H1 (cell line): ENCODE measurements at regions not wholly inside any gene's neighbourhood (a gene's known extent, or its start where the extent isn't known, plus 50 kb on each side); places are given as distances from the start of the nearest gene placed in this dataset.

Source experiments
- CTCF ChIA-PET: fragments of 300-600 bp; sonication (Branson Sonifier 250); formaldehyde crosslinking; loops from one replicate; lab custom pipeline; 2021; ENCODE audit not compliant: partially characterized antibody; lab: Charles Lee
- POLR2A ChIA-PET: fragments of 300-600 bp; sonication (Branson Sonifier 250); formaldehyde crosslinking; loops from one replicate; lab custom pipeline; 2021; ENCODE audit warnings: inconsistent platforms; ENCODE audit not compliant: partially characterized antibody; lab: Charles Lee
- DNase-seq, 2 experiments: peaks; one replicate each; pipeline versions ENCODE4 v3.0.0 to v3.0.0-alpha.2; 2010 to 2022; ENCODE audit warnings: low spot score in 2 of 2, low read depth in 1 of 2, mixed read lengths in 1 of 2
- FAIRE-seq: peaks from 2 replicates; lab custom pipeline; 2011; peaks lifted over from hg19 to GRCh38; lab: Jason Lieb, UNC
- H2AFZ ChIP-seq: 2 replicates; pipeline ENCODE4 v1.8.1; 2012; ENCODE audit warnings: low read length, inconsistent platforms
- H2AK5ac ChIP-seq: 2 replicates; pipeline ENCODE4 v1.6.1; 2013; ENCODE audit warnings: low read depth, low read length
- H2BK120ac ChIP-seq: replicated peaks from 2 replicates; pipeline ENCODE3; 2013; ENCODE audit warnings: low read depth, low read length, inconsistent platforms
- H2BK12ac ChIP-seq: 2 replicates; pipeline ENCODE4 v1.6.1; 2013; ENCODE audit warnings: low read depth, low read length
- H2BK15ac ChIP-seq: 2 replicates; pipeline ENCODE4 v1.6.1; 2013; ENCODE audit warnings: low read length
- H2BK20ac ChIP-seq: 2 replicates; pipeline ENCODE4 v1.6.1; 2013; ENCODE audit warnings: low read length
- H2BK5ac ChIP-seq: 2 replicates; pipeline ENCODE4 v1.6.1; 2013; ENCODE audit warnings: low read depth, low read length
- H3K14ac ChIP-seq: 2 replicates; pipeline ENCODE4 v1.6.1; 2013; ENCODE audit warnings: inconsistent platforms; ENCODE audit not compliant: insufficient read length
- H3K18ac ChIP-seq: 2 replicates; pipeline ENCODE4 v1.6.1; 2013; ENCODE audit warnings: low read length; ENCODE audit errors: extremely low read depth
- H3K23ac ChIP-seq: 2 replicates; pipeline ENCODE4 v1.6.1; 2013; ENCODE audit warnings: inconsistent platforms; ENCODE audit not compliant: insufficient read length
- H3K23me2 ChIP-seq: 2 replicates; pipeline ENCODE4 v1.6.1; 2013; ENCODE audit warnings: low read depth, low read length
- H3K27ac ChIP-seq: 2 replicates; pipeline ENCODE4 v1.6.1; 2011; ENCODE audit warnings: low read depth, low read length, inconsistent platforms
- H3K27me3 ChIP-seq, 4 experiments: replicated peaks in 1 of 4; 1 replicate in 1 of 4; 2 replicates in 3 of 4; pipeline versions ENCODE4 v1.6.1 to v1.8.1; 2011 to 2013; ENCODE audit warnings: low read length in 3 of 4, mild to moderate bottlenecking in 3 of 4, inconsistent platforms in 2 of 4, mixed read lengths in 2 of 4, moderate library complexity in 1 of 4; ENCODE audit not compliant: control insufficient read depth in 3 of 4, insufficient read depth in 3 of 4; ENCODE audit errors: extremely low read depth in 1 of 4
- H3K36me3 ChIP-seq, 4 experiments: 2 replicates each; pipeline versions ENCODE4 v1.6.1 to v1.8.1; 2011 to 2013; ENCODE audit warnings: mild to moderate bottlenecking in 4 of 4, low read length in 3 of 4, moderate library complexity in 2 of 4, control low read depth in 1 of 4, inconsistent platforms in 1 of 4; ENCODE audit not compliant: insufficient read depth in 4 of 4, control insufficient read depth in 2 of 4
- H3K4ac ChIP-seq: replicated peaks from 2 replicates; pipeline ENCODE3; 2013; ENCODE audit warnings: low read length, low read depth, mixed read lengths, inconsistent platforms; ENCODE audit not compliant: insufficient read length
- H3K4me1 ChIP-seq, 4 experiments: replicated peaks in 1 of 4; 1 replicate in 1 of 4; 2 replicates in 3 of 4; pipeline versions ENCODE4 v1.6.1 to v1.8.1; 2011 to 2013; ENCODE audit warnings: low read length in 3 of 4, inconsistent platforms in 2 of 4, mixed read lengths in 1 of 4; ENCODE audit not compliant: insufficient read depth in 4 of 4, control insufficient read depth in 3 of 4
- H3K4me2 ChIP-seq, 2 experiments: 2 replicates each; pipeline versions ENCODE4 v1.6.1 to v1.8.1; 2011 to 2013; ENCODE audit warnings: low read depth in 2 of 2, low read length in 2 of 2, control low read depth in 1 of 2, inconsistent platforms in 1 of 2, mild to moderate bottlenecking in 1 of 2; ENCODE audit not compliant: insufficient read depth in 1 of 2
- H3K4me3 ChIP-seq, 4 experiments: fragments of 200-600, 300-600 bp in 1 of 4; sonication (generic), shearing (Covaris generic), sonication (Bioruptor Twin) in 1 of 4; 2 replicates each; pipeline versions ENCODE4 v1.5.1 to v1.8.1; 2011 to 2016; ENCODE audit warnings: low read length in 4 of 4, low read depth in 3 of 4, control low read depth in 2 of 4, inconsistent platforms in 2 of 4, mild to moderate bottlenecking in 2 of 4, mixed read lengths in 1 of 4, moderate library complexity in 1 of 4; ENCODE audit not compliant: insufficient read depth in 2 of 4; ENCODE audit errors: extremely low read depth in 1 of 4
- H3K56ac ChIP-seq: replicated peaks from 2 replicates; pipeline ENCODE3; 2013; ENCODE audit warnings: low read depth, mild to moderate bottlenecking, mixed read lengths, low read length, inconsistent platforms; ENCODE audit not compliant: insufficient read length
- H3K79me1 ChIP-seq: 2 replicates; pipeline ENCODE4 v1.6.1; 2013; ENCODE audit warnings: low read depth, low read length, control low read depth
- H3K79me2 ChIP-seq, 2 experiments: 2 replicates each; pipeline versions ENCODE4 v1.6.1 to v1.8.1; 2012 to 2013; ENCODE audit warnings: low read length in 2 of 2, mild to moderate bottlenecking in 2 of 2, inconsistent platforms in 1 of 2; ENCODE audit not compliant: insufficient read depth in 2 of 2, control insufficient read depth in 1 of 2
- H3K9ac ChIP-seq, 4 experiments: replicated peaks in 1 of 4; 1 replicate in 1 of 4; 2 replicates in 3 of 4; pipeline versions ENCODE4 v1.6.1 to v1.8.1; 2011 to 2013; ENCODE audit warnings: low read depth in 3 of 4, low read length in 3 of 4, control low read depth in 2 of 4, mild to moderate bottlenecking in 2 of 4, moderate library complexity in 2 of 4, inconsistent platforms in 1 of 4; ENCODE audit errors: extremely low read depth in 1 of 4
- H3K9me3 ChIP-seq, 2 experiments: 2 replicates each; pipeline versions ENCODE4 v1.6.1 to v1.8.1; 2012 to 2013; ENCODE audit warnings: mild to moderate bottlenecking in 2 of 2, moderate library complexity in 2 of 2, control low read depth in 1 of 2, inconsistent platforms in 1 of 2, low read depth in 1 of 2, low read length in 1 of 2, mixed read lengths in 1 of 2; ENCODE audit not compliant: insufficient read depth in 2 of 2
- H4K20me1 ChIP-seq, 2 experiments: replicated peaks in 1 of 2; 2 replicates each; pipeline versions ENCODE3 to v1.8.1; 2011 to 2013; ENCODE audit warnings: inconsistent platforms in 2 of 2, low read length in 2 of 2, mild to moderate bottlenecking in 1 of 2; ENCODE audit not compliant: insufficient read depth in 2 of 2, control insufficient read depth in 1 of 2
- H4K5ac ChIP-seq: 2 replicates; pipeline ENCODE4 v1.6.1; 2013; ENCODE audit warnings: low read length, low read depth, mixed read lengths, inconsistent platforms; ENCODE audit not compliant: insufficient read length
- H4K8ac ChIP-seq: 2 replicates; pipeline ENCODE4 v1.8.0; 2013; ENCODE audit warnings: mild to moderate bottlenecking, moderate library complexity, low read length, inconsistent platforms; ENCODE audit not compliant: insufficient read depth; ENCODE audit errors: extremely low read depth
- H4K91ac ChIP-seq: replicated peaks from 2 replicates; pipeline ENCODE3; 2013; ENCODE audit warnings: low read length, mixed read lengths, inconsistent platforms; ENCODE audit not compliant: insufficient read length
- CBX8 ChIP-seq: fragments of 300-800, 300-1000 bp; sonication (generic); IDR thresholded peaks from 2 replicates; pipeline ENCODE4 v1.7.1; 2016; ENCODE audit warnings: low read depth, low read length, borderline replicate concordance
- CTCF ChIP-seq, 3 experiments: IDR thresholded peaks; 1 replicate in 2 of 3; 2 replicates in 1 of 3; pipeline versions ENCODE4 v1.5.1 to v1.6.1; 2011; ENCODE audit warnings: low read length in 3 of 3, mild to moderate bottlenecking in 3 of 3, inconsistent platforms in 2 of 3, low read depth in 1 of 3, moderate library complexity in 1 of 3; ENCODE audit not compliant: insufficient read depth in 1 of 3; ENCODE audit errors: control extremely low read depth in 1 of 3
- RAD21 ChIP-seq, 2 experiments: IDR thresholded peaks in 1 of 2; conservative IDR thresholded peaks in 1 of 2; 2 replicates each; pipeline ENCODE4 v1.6.1; 2011; ENCODE audit warnings: low read depth in 2 of 2, low read length in 2 of 2, improper control_type of control experiment in 1 of 2, inconsistent platforms in 1 of 2, mild to moderate bottlenecking in 1 of 2, moderate library complexity in 1 of 2
- SIN3A ChIP-seq, 2 experiments: IDR thresholded peaks in 1 of 2; conservative IDR thresholded peaks in 1 of 2; 2 replicates each; pipeline ENCODE4 v1.6.1; 2011 to 2012; ENCODE audit warnings: low read length in 2 of 2, improper control_type of control experiment in 1 of 2, low read depth in 1 of 2, mild to moderate bottlenecking in 1 of 2
- WGBS, 2 experiments: shearing (Covaris generic) in 1 of 2; methylation state at CpG; one replicate each; pipeline versions ENCODE4 v1.1.6 to v1.1.7; 2013 to 2015; ENCODE audit warnings: low lambda C conversion rate in 2 of 2, mixed read lengths in 2 of 2, inconsistent platforms in 1 of 2, low coverage in 1 of 2, missing lambda C conversion rate in 1 of 2; ENCODE audit not compliant: insufficient replicate concordance in 2 of 2, insufficient coverage in 1 of 2, insufficient read length in 1 of 2; ENCODE audit errors: extremely low coverage in 1 of 2, missing lambda C conversion rate in 1 of 2; 5-methylcytosine and 5-hydroxymethylcytosine counted together

DNA sequence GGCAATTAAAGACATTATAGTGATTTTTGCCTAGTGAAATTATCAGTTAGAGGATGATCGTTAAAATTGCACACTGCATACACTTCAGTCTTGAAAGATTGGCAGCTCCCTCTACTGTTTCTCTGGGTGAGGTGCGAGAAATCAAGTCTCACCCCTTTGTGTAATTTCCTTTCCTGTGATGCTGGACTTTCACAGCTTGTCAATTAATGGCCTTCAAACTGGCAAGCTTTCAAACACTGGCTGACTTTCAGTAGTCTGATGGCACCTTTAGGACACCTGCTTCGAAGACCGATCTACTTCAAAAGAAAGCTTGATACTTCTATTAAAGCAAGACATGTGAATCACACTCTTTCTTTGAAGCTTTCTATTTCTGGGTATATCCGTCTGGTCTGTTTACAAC lies 706.7 kb upstream of the PTPRD start:
- FAIRE-seq (peak; percentile 84), DNase-seq (no peak)
- no peak overlapping the region for H3K18ac ChIP-seq
- no peak overlapping the region for H2BK120ac ChIP-seq
- no peak overlapping the region for H4K5ac ChIP-seq
- H2BK12ac ChIP-seq, result no peak overlapping the region
- 88% methylated on average over 5 of the region's 5 CpGs; no CpG with 5 or more reads in 1 of the 2 experiments for WGBS, 2 experiments
- no peaks in the 10 kb centered on the region for H3K23me2 ChIP-seq
- H2BK20ac ChIP-seq, result no peak overlapping the region
- no peaks in the 10 kb centered on the region for H3K79me1 ChIP-seq
- H3K4me1 ChIP-seq, result no peaks in the 10 kb centered on the region
- H4K8ac ChIP-seq, result no peak overlapping the region
- H3K23ac ChIP-seq, result no peak overlapping the region
- no peak overlapping the region for H2BK15ac ChIP-seq
- peak; percentile 83 to 85 for TF ChIP-seq RAD21 (IDR thresholded peaks at IDR 0.05 in 1 of 2, conservative IDR thresholded peaks at IDR 0.05 in 1 of 2; ENCODE audit: low read depth in 2 of 2, low read length in 2 of 2)
- TF ChIP-seq CBX8, result no peak
- peak in 2 of 3 experiments; percentile 48 to 70; a peak in 3 of 4 replicates for TF ChIP-seq CTCF (IDR thresholded peaks at IDR 0.05; ENCODE audit: control extremely low read depth in 1 of 3, insufficient read depth in 1 of 3, low read depth in 1 of 3, low read length in 3 of 3)
- no peak for TF ChIP-seq SIN3A (conservative IDR thresholded peaks at IDR 0.05 in 1 of 2, IDR thresholded peaks at IDR 0.05 in 1 of 2; ENCODE audit: low read depth in 1 of 2, low read length in 2 of 2)
- H3K4me2 ChIP-seq, result no peak overlapping the region
- H3K4ac ChIP-seq, result no peak overlapping the region
- no peaks in the 10 kb centered on the region for H4K20me1 ChIP-seq
- no peak overlapping the region for H3K14ac ChIP-seq
- no peak overlapping the region for H2BK5ac ChIP-seq
- H3K36me3 ChIP-seq, result no peaks in the 10 kb centered on the region
- ChIA-PET POLR2A (no interaction called here), CTCF (interaction anchor here (0.6 to 1.4 kb wide), 19 partner anchors 9 to 1320 kb away, joined by 3 to 8 read pairs (median 3); no protein-coding TSS in a partner anchor)
- H3K4me3 ChIP-seq, result no peak overlapping the region
- H3K79me2 ChIP-seq, result no peaks in the 10 kb centered on the region
- H2AK5ac ChIP-seq, result no peak overlapping the region
- no peak overlapping the region for H4K91ac ChIP-seq
- no peaks in the 10 kb centered on the region for H3K27me3 ChIP-seq
- no peaks in the 10 kb centered on the region for H3K9me3 ChIP-seq
- peak overlapping the region; percentile 61; the same call in 1 of the 2 replicates for H2AFZ ChIP-seq
- no peak overlapping the region for H3K27ac ChIP-seq
- no peak overlapping the region for H3K9ac ChIP-seq
- H3K56ac ChIP-seq, result no peak overlapping the region
